Tibial artery (tissue), 4 donors: ENCODE measurements at regions not wholly inside any gene's neighbourhood (a gene's known extent, or its start where the extent isn't known, plus 50 kb on each side); places are given as distances from the start of the nearest gene placed in this dataset.

Experiments used
- DNase-seq, 2 donors: peaks; one replicate each; pipeline ENCODE4 v3.0.0-alpha.2; 2019
- H3K27ac ChIP-seq, 2 donors: fragments of 200-600 bp; sonication (generic) in 1 of 2; 1 replicate in 1 of 2; 2 replicates in 1 of 2; pipeline ENCODE4 v1.5.1; 2018 to 2019; ENCODE audit warnings: mild to moderate bottlenecking in 1 of 2
- H3K27me3 ChIP-seq, 2 donors: fragments of 200-600 bp; sonication (generic) in 1 of 2; one replicate each; pipeline versions ENCODE4 v1.5.1 to v1.6.0; 2016 to 2019
- H3K36me3 ChIP-seq, 3 donors: fragments of 200-600 bp; sonication (generic) in 2 of 3; one replicate each; pipeline ENCODE4 v1.5.1; 2016 to 2019; ENCODE audit warnings: mild to moderate bottlenecking in 2 of 3
- H3K4me1 ChIP-seq, 4 donors: fragments of 200-600 bp; sonication (generic) in 2 of 4; 1 replicate in 3 of 4; 2 replicates in 1 of 4; pipeline ENCODE4 v1.5.1; 2016 to 2019
- H3K4me3 ChIP-seq, 2 donors: fragments of 200-600 bp; sonication (generic) in 1 of 2; 1 replicate in 1 of 2; 2 replicates in 1 of 2; pipeline ENCODE4 v1.5.1; 2018 to 2019; ENCODE audit warnings: mild to moderate bottlenecking in 2 of 2
- H3K9me3 ChIP-seq, 3 donors: fragments of 200-600 bp; sonication (generic) in 1 of 3; one replicate each; pipeline ENCODE4 v1.5.1; 2016 to 2019
- intact Hi-C: fragments of 100-400 bp; cut with DNase I; formaldehyde crosslinking; loops from one replicate; pipeline ENCODE4 v1.15.0; 2023; ENCODE audit warnings: low total_unique reads
- TF ChIP-seq, protein P1 (sequence below), 2 experiments: fragments of 200-600 bp in 1 of 2; fragments of 450-650 bp in 1 of 2; IDR thresholded peaks; one replicate each; pipeline ENCODE4 v1.5.1; 2017 to 2019; ENCODE audit warnings: antibody characterized with exemption in 2 of 2, mild to moderate bottlenecking in 1 of 2, moderate library complexity in 1 of 2

DNA sequence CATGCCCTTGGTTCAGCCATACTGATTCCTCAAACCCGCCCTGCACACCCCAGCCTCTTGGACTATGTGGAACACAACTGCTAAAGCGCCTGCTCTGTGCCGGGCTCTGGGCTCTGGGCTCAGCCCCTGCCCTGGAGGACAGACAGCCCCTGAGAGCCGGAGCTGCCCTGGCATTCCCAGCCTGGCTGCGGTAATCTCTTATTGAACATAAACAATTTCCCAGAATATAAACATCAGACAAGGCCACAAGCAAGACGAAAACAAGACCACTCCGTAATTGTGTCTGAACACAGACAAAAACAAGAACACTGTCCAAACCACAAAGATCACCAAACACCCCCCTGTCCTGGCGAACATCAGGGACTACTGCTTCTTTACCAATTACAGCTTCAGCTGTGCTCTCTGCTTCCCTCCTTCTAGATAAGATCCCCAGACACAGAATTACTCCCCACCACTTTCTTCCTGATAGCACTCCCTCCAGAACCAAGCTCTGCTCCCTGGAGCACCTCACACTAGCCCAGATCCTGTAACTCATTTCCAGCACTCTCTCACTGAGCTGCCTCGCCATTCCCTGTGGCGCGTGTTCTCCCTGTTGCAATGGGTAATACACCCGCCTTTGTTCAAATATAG, 57.1 kb upstream of the TLE3 start:
- TF ChIP-seq, protein P1, sequence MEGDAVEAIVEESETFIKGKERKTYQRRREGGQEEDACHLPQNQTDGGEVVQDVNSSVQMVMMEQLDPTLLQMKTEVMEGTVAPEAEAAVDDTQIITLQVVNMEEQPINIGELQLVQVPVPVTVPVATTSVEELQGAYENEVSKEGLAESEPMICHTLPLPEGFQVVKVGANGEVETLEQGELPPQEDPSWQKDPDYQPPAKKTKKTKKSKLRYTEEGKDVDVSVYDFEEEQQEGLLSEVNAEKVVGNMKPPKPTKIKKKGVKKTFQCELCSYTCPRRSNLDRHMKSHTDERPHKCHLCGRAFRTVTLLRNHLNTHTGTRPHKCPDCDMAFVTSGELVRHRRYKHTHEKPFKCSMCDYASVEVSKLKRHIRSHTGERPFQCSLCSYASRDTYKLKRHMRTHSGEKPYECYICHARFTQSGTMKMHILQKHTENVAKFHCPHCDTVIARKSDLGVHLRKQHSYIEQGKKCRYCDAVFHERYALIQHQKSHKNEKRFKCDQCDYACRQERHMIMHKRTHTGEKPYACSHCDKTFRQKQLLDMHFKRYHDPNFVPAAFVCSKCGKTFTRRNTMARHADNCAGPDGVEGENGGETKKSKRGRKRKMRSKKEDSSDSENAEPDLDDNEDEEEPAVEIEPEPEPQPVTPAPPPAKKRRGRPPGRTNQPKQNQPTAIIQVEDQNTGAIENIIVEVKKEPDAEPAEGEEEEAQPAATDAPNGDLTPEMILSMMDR (IDR thresholded peaks at IDR 0.05), result no peak
- Histone ChIP-seq H3K4me1 (peaks cover 0 to 44% (median 21%) of the 10 kb centered on the region in 4 donors), H3K4me3 (no peak overlapping the region), H3K27ac (no peak overlapping the region), H3K9me3 (no peaks in the 10 kb centered on the region), H3K27me3 (no peaks in the 10 kb centered on the region), H3K36me3 (no peaks in the 10 kb centered on the region)
- intact Hi-C loops, result loop anchor here (5.0 kb wide), 1 partner anchor 58 kb away; the partner anchor contains the start of gene TLE3
- DNase-seq, result no peak

DNA sequence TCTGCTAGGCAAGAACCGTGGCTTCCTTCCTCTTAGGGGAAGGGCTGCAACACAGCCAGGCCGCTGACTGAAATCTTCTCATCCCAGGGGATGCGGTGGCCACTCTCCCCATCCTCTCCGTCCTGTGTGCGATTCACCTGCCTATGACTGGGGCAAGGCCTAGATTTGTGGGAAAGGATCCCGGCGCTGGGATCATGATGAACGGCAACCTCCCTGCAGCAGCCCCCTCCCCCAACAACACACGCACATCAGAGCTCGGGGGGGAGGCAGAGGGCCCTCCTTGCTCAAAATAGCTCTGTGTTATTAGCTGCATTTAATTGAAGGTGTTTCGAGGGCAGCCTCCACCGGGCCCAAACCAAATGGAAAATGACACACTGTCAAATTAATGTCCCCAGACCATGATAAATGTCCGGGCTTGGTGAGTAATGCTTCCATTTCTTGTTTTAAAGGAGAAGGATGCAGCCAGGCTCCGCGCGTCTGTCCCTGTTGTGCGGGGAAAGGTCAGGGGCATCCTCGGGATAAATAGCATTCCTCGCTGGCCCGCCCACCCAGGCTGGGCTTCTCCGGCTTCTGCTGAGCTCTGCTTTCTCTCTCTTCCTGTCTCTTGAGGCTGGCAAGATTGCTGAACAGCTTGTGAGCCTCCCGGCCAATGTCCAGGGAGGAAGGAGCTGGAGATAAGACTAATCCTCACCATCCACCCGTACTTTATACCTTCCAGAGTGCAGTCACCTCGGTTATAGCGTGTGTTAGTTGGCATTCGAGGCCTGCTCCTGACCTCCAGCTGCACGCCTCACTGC, 56.4 kb upstream of the TLE3 start:
- no peaks in the 10 kb centered on the region for H3K36me3 ChIP-seq
- H3K27ac ChIP-seq, result no peak overlapping the region
- H3K9me3 ChIP-seq, result no peaks in the 10 kb centered on the region
- TF ChIP-seq, protein P1 (IDR thresholded peaks at IDR 0.05), result no peak
- intact Hi-C loops, result no loop called here
- DNase-seq, result no peak
- H3K4me3 ChIP-seq, result no peak overlapping the region
- peaks cover 0 to 39% (median 20%) of the 10 kb centered on the region in 4 donors for H3K4me1 ChIP-seq
- no peaks in the 10 kb centered on the region for H3K27me3 ChIP-seq

DNA sequence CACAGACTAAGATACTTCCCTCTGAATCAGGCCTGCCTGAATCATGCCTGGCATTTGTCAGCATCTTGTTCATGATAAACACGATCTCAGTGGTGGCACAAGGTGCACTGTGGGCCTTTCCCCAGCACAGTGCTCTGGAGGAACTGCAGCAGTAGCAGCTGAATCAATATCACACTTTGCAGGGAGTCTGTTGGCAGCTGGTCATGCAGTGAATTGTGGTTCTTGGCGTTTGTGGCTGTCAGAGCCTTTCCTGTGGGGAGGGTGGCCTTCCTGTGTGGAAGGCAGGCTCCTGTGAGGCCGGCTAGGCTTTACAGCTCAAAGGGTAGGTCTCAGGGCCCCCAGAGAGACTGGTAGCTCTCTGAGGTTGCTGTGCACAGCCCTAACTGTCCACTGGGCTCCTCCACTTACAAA, 54.4 kb upstream of the TLE3 start:
- H3K9me3 ChIP-seq, result no peaks in the 10 kb centered on the region
- H3K4me1 ChIP-seq, result peaks cover 0 to 48% (median 22%) of the 10 kb centered on the region in 4 donors
- intact Hi-C loops, result no loop called here
- H3K27ac ChIP-seq, result no peak overlapping the region
- no peaks in the 10 kb centered on the region for H3K27me3 ChIP-seq
- TF ChIP-seq, protein P1 (IDR thresholded peaks at IDR 0.05), result no peak
- no peak for DNase-seq
- H3K36me3 ChIP-seq, result no peaks in the 10 kb centered on the region
- H3K4me3 ChIP-seq, result no peak overlapping the region

DNA sequence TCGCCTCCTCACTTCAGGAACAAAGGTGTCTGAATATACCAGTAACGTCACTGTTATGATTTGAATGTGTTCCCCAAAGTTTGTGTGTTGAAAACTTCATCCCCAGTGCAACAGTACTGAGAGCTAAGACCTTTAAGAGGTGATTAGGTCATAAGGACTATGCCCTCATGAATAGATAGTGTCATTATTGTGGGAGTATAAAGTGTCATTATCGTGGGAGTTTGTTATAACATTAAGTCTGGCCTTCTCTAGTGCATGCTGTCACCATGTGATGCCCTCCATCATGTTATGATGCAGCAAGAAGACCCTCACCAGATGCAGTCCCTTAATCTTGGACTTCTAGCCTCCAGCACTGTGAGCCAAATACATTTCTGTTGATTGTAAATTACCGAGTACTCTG, 53.7 kb upstream of the TLE3 start:
- H3K4me1 ChIP-seq, result peaks cover 0 to 47% (median 17%) of the 10 kb centered on the region in 4 donors
- TF ChIP-seq, protein P1 (IDR thresholded peaks at IDR 0.05), result no peak
- no peak overlapping the region for H3K4me3 ChIP-seq
- no peaks in the 10 kb centered on the region for H3K36me3 ChIP-seq
- H3K27ac ChIP-seq, result no peak overlapping the region
- intact Hi-C loops, result no loop called here
- no peak for DNase-seq
- H3K9me3 ChIP-seq, result no peaks in the 10 kb centered on the region
- H3K27me3 ChIP-seq, result no peaks in the 10 kb centered on the region

DNA sequence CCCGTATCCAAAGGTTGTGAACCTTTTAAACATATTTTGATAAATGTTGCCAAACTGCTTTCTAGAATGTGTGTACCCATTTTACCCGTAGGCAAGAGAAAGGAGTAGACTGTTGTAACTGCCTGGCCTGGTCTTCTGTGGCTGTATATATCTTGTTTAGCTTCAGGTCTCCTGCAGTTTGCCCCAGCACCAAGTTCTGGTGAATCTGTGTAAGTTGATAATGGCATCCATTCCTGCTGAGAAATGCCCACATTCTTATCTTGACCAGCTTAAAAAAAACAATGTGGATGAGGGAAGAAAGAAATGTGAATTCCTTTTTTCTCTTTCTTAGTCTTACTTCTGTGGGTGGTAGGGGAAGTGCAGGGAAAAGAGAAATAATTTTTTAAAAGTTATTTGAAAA, 53.3 kb upstream of the TLE3 start:
- H3K27ac ChIP-seq, result no peak overlapping the region
- intact Hi-C loops, result no loop called here

More for the DNA sequence above, 53.3 kb upstream of the TLE3 start:
- Histone ChIP-seq H3K9me3 (no peaks in the 10 kb centered on the region), H3K36me3 (no peaks in the 10 kb centered on the region), H3K27me3 (no peaks in the 10 kb centered on the region), H3K4me1 (peaks cover 0 to 42% (median 12%) of the 10 kb centered on the region in 4 donors), H3K4me3 (no peak overlapping the region)
- DNase-seq, result no peak
- TF ChIP-seq, protein P1 (IDR thresholded peaks at IDR 0.05), result no peak
